ENCODE measurements at regions not wholly inside any gene's neighbourhood (a gene's known extent, or its start where the extent isn't known, plus 50 kb on each side); places are given as distances from the start of the nearest gene placed in this dataset.

- POLR2A ChIA-PET, result no interaction called here
- CTCF ChIA-PET, result no interaction called here
- TF ChIP-seq, protein P1, sequence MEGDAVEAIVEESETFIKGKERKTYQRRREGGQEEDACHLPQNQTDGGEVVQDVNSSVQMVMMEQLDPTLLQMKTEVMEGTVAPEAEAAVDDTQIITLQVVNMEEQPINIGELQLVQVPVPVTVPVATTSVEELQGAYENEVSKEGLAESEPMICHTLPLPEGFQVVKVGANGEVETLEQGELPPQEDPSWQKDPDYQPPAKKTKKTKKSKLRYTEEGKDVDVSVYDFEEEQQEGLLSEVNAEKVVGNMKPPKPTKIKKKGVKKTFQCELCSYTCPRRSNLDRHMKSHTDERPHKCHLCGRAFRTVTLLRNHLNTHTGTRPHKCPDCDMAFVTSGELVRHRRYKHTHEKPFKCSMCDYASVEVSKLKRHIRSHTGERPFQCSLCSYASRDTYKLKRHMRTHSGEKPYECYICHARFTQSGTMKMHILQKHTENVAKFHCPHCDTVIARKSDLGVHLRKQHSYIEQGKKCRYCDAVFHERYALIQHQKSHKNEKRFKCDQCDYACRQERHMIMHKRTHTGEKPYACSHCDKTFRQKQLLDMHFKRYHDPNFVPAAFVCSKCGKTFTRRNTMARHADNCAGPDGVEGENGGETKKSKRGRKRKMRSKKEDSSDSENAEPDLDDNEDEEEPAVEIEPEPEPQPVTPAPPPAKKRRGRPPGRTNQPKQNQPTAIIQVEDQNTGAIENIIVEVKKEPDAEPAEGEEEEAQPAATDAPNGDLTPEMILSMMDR (IDR thresholded peaks at IDR 0.05; ENCODE audit: insufficient read depth, low read length, missing control alignments), result no peak
- no peak for DNase-seq (ENCODE audit: low read depth, low spot score)
- H3K4me3 ChIP-seq (ENCODE audit: low read depth, low read length), result no peak overlapping the region
Measured at GRCh38 chr7:69189406-69189805, 408.9 kb upstream of the AUTS2 start.

- POLR2A ChIA-PET, result no interaction called here
- CTCF ChIA-PET, result interaction anchor here (1.0 kb wide), 1 partner anchor 13 kb away, joined by 3 read pairs; no protein-coding TSS in a partner anchor
Measured at GRCh38 chr7:69190025-69190424, 408.2 kb upstream of the AUTS2 start.

DNA sequence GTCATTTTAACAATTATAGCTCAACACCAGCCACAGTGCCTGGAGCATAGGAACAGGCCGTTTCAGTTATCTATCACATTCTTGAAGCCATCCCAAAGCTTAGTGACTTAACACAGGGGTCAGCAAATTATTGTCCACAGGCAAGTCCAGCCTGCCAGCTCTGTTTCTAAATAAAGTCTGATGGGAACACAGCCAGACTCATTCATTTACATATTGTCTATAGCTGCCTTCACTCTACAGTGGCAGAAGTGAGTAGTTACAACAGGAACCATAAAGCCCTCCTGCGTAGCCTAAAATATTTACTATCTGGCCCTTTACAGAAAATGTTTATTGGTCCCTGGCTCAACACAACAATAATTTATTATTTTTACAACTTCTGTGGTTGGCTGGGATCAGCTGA is 407.5 kb upstream of the AUTS2 start:
- POLR2A ChIA-PET, result no interaction called here
- DNase-seq (ENCODE audit: low read depth, low spot score), result no peak
- TF ChIP-seq, protein P1 (IDR thresholded peaks at IDR 0.05; ENCODE audit: insufficient read depth, low read length, missing control alignments), result no peak
- no peak overlapping the region for H3K4me3 ChIP-seq (ENCODE audit: low read depth, low read length)
- CTCF ChIA-PET, result interaction anchor here (0.9 to 1.0 kb wide), 3 partner anchors 14 to 742 kb away, joined by 3 read pairs; no protein-coding TSS in a partner anchor

More at GRCh38 chr7:69190025-69190424, 408.2 kb upstream of the AUTS2 start:
- TF ChIP-seq, protein P1 (IDR thresholded peaks at IDR 0.05; ENCODE audit: insufficient read depth, low read length, missing control alignments), result no peak
- no peak for DNase-seq (ENCODE audit: low read depth, low spot score)
- H3K4me3 ChIP-seq (ENCODE audit: low read depth, low read length), result no peak overlapping the region

- DNase-seq (ENCODE audit: low read depth, low spot score), result no peak
- POLR2A ChIA-PET, result no interaction called here
- CTCF ChIA-PET, result no interaction called here
Measured at GRCh38 chr7:69192134-69192533, 406.1 kb upstream of the AUTS2 start.

GRCh38 chr7:69193061-69193460 is 405.2 kb upstream of the AUTS2 start:
- CTCF ChIA-PET, result no interaction called here
- POLR2A ChIA-PET, result no interaction called here
- no peak overlapping the region for H3K4me3 ChIP-seq (ENCODE audit: low read depth, low read length)
- no peak for DNase-seq (ENCODE audit: low read depth, low spot score)
- TF ChIP-seq, protein P1 (IDR thresholded peaks at IDR 0.05; ENCODE audit: insufficient read depth, low read length, missing control alignments), result no peak

More at GRCh38 chr7:69192134-69192533, 406.1 kb upstream of the AUTS2 start:
- TF ChIP-seq, protein P1 (IDR thresholded peaks at IDR 0.05; ENCODE audit: insufficient read depth, low read length, missing control alignments), result no peak
- no peak overlapping the region for H3K4me3 ChIP-seq (ENCODE audit: low read depth, low read length)

DNA sequence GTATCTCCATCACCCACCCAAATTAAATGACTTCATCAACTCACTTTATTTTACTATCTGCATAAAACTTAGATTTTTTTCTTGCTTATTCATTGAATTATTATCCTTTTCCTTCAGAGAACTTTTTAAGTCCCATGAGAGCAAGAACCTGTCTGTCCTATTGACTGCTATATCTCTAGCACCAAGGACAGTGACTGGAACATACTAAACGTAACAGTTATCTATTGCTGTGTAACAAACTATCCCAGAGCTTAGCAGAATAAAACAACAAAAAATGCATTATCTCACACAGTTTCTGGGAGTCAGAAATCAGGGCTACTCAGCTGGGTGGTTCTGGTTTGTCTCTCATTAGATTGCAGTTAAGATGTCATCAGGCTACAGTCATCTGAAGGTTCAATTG is 401.7 kb upstream of the AUTS2 start:
- no peak for DNase-seq (ENCODE audit: low read depth, low spot score)
- TF ChIP-seq, protein P1 (IDR thresholded peaks at IDR 0.05; ENCODE audit: insufficient read depth, low read length, missing control alignments), result no peak

More for the DNA sequence above, 401.7 kb upstream of the AUTS2 start:
- ChIA-PET POLR2A (no interaction called here), CTCF (no interaction called here)
- H3K4me3 ChIP-seq (ENCODE audit: low read depth, low read length), result no peak overlapping the region
